ENCODE measurements at regions not wholly inside any gene's neighbourhood (a gene's known extent, or its start where the extent isn't known, plus 50 kb on each side); places are given as distances from the start of the nearest gene placed in this dataset.

DNA sequence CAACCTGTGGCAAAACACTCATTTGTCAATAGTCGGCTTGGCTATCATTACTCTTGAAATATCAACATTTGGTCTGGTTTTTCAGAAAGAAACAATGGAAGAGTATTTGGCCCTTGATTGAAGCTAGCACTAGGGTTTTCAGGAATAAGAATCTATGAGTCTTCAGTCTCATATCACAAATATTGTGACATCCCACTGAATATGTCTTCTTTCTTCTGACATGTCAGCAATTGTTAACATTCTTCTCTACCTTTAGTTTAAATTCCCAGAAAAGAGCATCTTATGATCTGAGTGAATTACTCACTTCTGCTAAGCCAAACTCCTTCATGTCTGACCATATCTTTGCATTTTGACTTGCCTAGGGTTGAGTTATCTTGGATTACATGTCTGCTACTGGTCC, 435.2 kb upstream of the SEMA3D start:
- TF ChIP-seq, protein P1, sequence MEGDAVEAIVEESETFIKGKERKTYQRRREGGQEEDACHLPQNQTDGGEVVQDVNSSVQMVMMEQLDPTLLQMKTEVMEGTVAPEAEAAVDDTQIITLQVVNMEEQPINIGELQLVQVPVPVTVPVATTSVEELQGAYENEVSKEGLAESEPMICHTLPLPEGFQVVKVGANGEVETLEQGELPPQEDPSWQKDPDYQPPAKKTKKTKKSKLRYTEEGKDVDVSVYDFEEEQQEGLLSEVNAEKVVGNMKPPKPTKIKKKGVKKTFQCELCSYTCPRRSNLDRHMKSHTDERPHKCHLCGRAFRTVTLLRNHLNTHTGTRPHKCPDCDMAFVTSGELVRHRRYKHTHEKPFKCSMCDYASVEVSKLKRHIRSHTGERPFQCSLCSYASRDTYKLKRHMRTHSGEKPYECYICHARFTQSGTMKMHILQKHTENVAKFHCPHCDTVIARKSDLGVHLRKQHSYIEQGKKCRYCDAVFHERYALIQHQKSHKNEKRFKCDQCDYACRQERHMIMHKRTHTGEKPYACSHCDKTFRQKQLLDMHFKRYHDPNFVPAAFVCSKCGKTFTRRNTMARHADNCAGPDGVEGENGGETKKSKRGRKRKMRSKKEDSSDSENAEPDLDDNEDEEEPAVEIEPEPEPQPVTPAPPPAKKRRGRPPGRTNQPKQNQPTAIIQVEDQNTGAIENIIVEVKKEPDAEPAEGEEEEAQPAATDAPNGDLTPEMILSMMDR (IDR thresholded peaks at IDR 0.05; ENCODE audit: insufficient read depth, low read length, poor library complexity, severe bottlenecking): no peak
- no peak for TF ChIP-seq EZH2phosphoT487 (conservative IDR thresholded peaks at IDR 0.05; ENCODE audit: low read length)

GRCh38 chr7:85620936-85621685, 434.3 kb upstream of the SEMA3D start:
- Histone ChIP-seq H3K27me3 (ENCODE audit: low read length) (no peaks in the 10 kb centered on the region), H3K4me2 (ENCODE audit: low read depth, low read length, poor library complexity, severe bottlenecking) (no peak overlapping the region), H3K4me3 (ENCODE audit: insufficient read depth, low read length, poor library complexity, severe bottlenecking) (no peak overlapping the region), H3F3A (ENCODE audit: insufficient read depth) (no peaks in the 10 kb centered on the region), H3K9ac (ENCODE audit: low read length) (no peak overlapping the region), H3K9me3 (ENCODE audit: insufficient read depth, low read length) (no peaks in the 10 kb centered on the region), H3K27ac (ENCODE audit: low read depth, low read length) (no peak overlapping the region), H3K36me3 (ENCODE audit: low read length) (no peaks in the 10 kb centered on the region), H2AFZ (ENCODE audit: low read depth, low read length, severe bottlenecking) (no peak overlapping the region), H3K79me2 (ENCODE audit: insufficient read depth, low read length) (no peaks in the 10 kb centered on the region), H4K20me1 (ENCODE audit: low read depth, low read length) (no peaks in the 10 kb centered on the region), H3K9me2 (replicated peaks; ENCODE audit: insufficient read depth, low read length) (no peaks in the 10 kb centered on the region)
- TF ChIP-seq, protein P1 (IDR thresholded peaks at IDR 0.05; ENCODE audit: insufficient read depth, low read length, poor library complexity, severe bottlenecking): no peak
- TF ChIP-seq EZH2phosphoT487 (conservative IDR thresholded peaks at IDR 0.05; ENCODE audit: low read length): no peak

More for the DNA sequence above, 435.2 kb upstream of the SEMA3D start:
- H3K27me3 ChIP-seq (ENCODE audit: low read length): no peaks in the 10 kb centered on the region
- H3K36me3 ChIP-seq (ENCODE audit: low read length): no peaks in the 10 kb centered on the region
- no peak overlapping the region for H3K9ac ChIP-seq (ENCODE audit: low read length)
- H3K79me2 ChIP-seq (ENCODE audit: insufficient read depth, low read length): no peaks in the 10 kb centered on the region
- H4K20me1 ChIP-seq (ENCODE audit: low read depth, low read length): no peaks in the 10 kb centered on the region
- no peak overlapping the region for H2AFZ ChIP-seq (ENCODE audit: low read depth, low read length, severe bottlenecking)
- no peak overlapping the region for H3K4me2 ChIP-seq (ENCODE audit: low read depth, low read length, poor library complexity, severe bottlenecking)
- H3K9me3 ChIP-seq (ENCODE audit: insufficient read depth, low read length): no peaks in the 10 kb centered on the region
- H3F3A ChIP-seq (ENCODE audit: insufficient read depth): no peaks in the 10 kb centered on the region
- H3K27ac ChIP-seq (ENCODE audit: low read depth, low read length): no peak overlapping the region
- H3K4me3 ChIP-seq (ENCODE audit: insufficient read depth, low read length, poor library complexity, severe bottlenecking): no peak overlapping the region
- H3K9me2 ChIP-seq (replicated peaks; ENCODE audit: insufficient read depth, low read length): no peaks in the 10 kb centered on the region

GRCh38 chr7:85619236-85619635, 432.4 kb upstream of the SEMA3D start:
- no peaks in the 10 kb centered on the region for H4K20me1 ChIP-seq (ENCODE audit: low read depth, low read length)
- H3K4me3 ChIP-seq (ENCODE audit: insufficient read depth, low read length, poor library complexity, severe bottlenecking): no peak overlapping the region
- H3K27ac ChIP-seq (ENCODE audit: low read depth, low read length): no peak overlapping the region
- TF ChIP-seq, protein P1 (IDR thresholded peaks at IDR 0.05; ENCODE audit: insufficient read depth, low read length, poor library complexity, severe bottlenecking): no peak
- TF ChIP-seq EZH2phosphoT487 (conservative IDR thresholded peaks at IDR 0.05; ENCODE audit: low read length): no peak
- H3K4me2 ChIP-seq (ENCODE audit: low read depth, low read length, poor library complexity, severe bottlenecking): no peak overlapping the region
- H3K27me3 ChIP-seq (ENCODE audit: low read length): no peaks in the 10 kb centered on the region
- H3K79me2 ChIP-seq (ENCODE audit: insufficient read depth, low read length): no peaks in the 10 kb centered on the region
- H3K9me2 ChIP-seq (replicated peaks; ENCODE audit: insufficient read depth, low read length): no peaks in the 10 kb centered on the region
- no peaks in the 10 kb centered on the region for H3K36me3 ChIP-seq (ENCODE audit: low read length)
- no peaks in the 10 kb centered on the region for H3K9me3 ChIP-seq (ENCODE audit: insufficient read depth, low read length)
- no peak overlapping the region for H2AFZ ChIP-seq (ENCODE audit: low read depth, low read length, severe bottlenecking)
- H3F3A ChIP-seq (ENCODE audit: insufficient read depth): no peaks in the 10 kb centered on the region
- H3K9ac ChIP-seq (ENCODE audit: low read length): no peak overlapping the region

Data from SU-DHL-6 (cell line).